Pancreas (tissue), 10 donors: ENCODE measurements at regions not wholly inside any gene's neighbourhood (a gene's known extent, or its start where the extent isn't known, plus 50 kb on each side); places are given as distances from the start of the nearest gene placed in this dataset.

ENCODE experiments used
- ATAC-seq, 4 donors: fragments of 200-7000 bp; cut with Tn5 transposase; one replicate each; pipeline versions ENCODE4 v1.8.0 to v1.9.1; 2020; ENCODE audit warnings: mild to moderate bottlenecking in 4 of 4, moderate library complexity in 4 of 4
- DNase-seq, 6 donors: peaks; one replicate each; pipeline ENCODE4 v3.0.0-alpha.2; 2020
- FAIRE-seq: peaks from 2 replicates; lab custom pipeline; 2012; peaks lifted over from hg19 to GRCh38; lab: Jason Lieb, UNC
- H3K27ac ChIP-seq, 4 donors: fragments of 200-600 bp; sonication (generic); 1 replicate in 3 of 4; 2 replicates in 1 of 4; pipeline versions ENCODE4 v1.5.0 to v1.8.0; 2020
- H3K27me3 ChIP-seq, 4 donors: fragments of 200-600 bp; one replicate each; pipeline ENCODE4 v1.8.0; 2021
- H3K36me3 ChIP-seq, 3 donors: fragments of 200-600 bp; sonication (generic) in 1 of 3; one replicate each; pipeline versions ENCODE4 v1.5.0 to v1.8.0; 2020 to 2021
- H3K4me1 ChIP-seq, 3 donors: fragments of 200-600 bp; one replicate each; pipeline ENCODE4 v1.8.0; 2021
- H3K4me3 ChIP-seq, 4 donors: fragments of 200-600 bp; sonication (generic) in 2 of 4; one replicate each; pipeline versions ENCODE4 v1.5.0 to v1.8.0; 2020 to 2021
- H3K9me3 ChIP-seq, 4 donors: fragments of 200-600 bp; one replicate each; pipeline ENCODE4 v1.8.0; 2021
- WGBS, 2 donors: extraction: QIAGEN DNeasy Blood & Tissue Kit; methylation state at CpG; one replicate each; pipeline ENCODE4 v1.1.7; 2013; 5-methylcytosine and 5-hydroxymethylcytosine counted together
- intact Hi-C, 3 donors: fragments of 100-400 bp; cut with DNase I; formaldehyde crosslinking; loops; one replicate each; pipeline versions ENCODE4 v1.11.1 to v1.14.2; 2022
- TF ChIP-seq, protein P1 (sequence below), 4 donors: fragments of 200-600 bp; sonication (generic) in 3 of 4; IDR thresholded peaks; one replicate each; pipeline versions ENCODE4 v1.5.0 to v1.8.0; 2021; ENCODE audit warnings: antibody characterized with exemption in 4 of 4
- donor health status: healthy with polysubstance abuse.
- donor health status: DM: no; HTN: no; CAD: no; lungs with moderate emphysema.
- donor health status: DM: no; HTN: no; CAD: no.
- donor health status: control.
- donor health status: control.
- donor health status: Bipolar disorder and iron deficiency.
- donor health status: DM: yes; HTN: yes; CAD: no.
- donor health status: DM: no; HTN: no; CAD: no.
- donor health status: DM: no; HTN: no; CAD: no.
- donor health status: DM: yes; HTN: yes; CAD: no.

DNA sequence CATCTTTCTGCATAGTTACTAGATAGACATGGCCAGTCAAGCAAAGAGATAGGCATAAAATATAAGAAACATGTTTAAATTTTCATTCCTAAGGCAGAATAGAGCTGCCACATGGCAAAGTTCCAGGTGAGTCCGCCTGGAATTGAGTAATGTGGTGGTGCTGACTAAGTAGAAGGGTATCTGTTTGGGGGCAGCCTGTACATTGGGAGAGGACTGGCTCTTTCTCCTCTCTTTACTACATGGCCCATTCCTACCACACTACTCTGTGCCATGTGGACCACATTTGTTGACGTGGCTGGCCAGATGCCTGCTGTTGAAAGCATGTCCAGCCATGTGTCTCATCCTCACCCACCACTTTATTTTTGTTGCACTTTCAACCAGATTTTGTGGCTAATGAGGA, 354.0 kb downstream of the ETNK1 start:
- TF ChIP-seq, protein P1, sequence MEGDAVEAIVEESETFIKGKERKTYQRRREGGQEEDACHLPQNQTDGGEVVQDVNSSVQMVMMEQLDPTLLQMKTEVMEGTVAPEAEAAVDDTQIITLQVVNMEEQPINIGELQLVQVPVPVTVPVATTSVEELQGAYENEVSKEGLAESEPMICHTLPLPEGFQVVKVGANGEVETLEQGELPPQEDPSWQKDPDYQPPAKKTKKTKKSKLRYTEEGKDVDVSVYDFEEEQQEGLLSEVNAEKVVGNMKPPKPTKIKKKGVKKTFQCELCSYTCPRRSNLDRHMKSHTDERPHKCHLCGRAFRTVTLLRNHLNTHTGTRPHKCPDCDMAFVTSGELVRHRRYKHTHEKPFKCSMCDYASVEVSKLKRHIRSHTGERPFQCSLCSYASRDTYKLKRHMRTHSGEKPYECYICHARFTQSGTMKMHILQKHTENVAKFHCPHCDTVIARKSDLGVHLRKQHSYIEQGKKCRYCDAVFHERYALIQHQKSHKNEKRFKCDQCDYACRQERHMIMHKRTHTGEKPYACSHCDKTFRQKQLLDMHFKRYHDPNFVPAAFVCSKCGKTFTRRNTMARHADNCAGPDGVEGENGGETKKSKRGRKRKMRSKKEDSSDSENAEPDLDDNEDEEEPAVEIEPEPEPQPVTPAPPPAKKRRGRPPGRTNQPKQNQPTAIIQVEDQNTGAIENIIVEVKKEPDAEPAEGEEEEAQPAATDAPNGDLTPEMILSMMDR (IDR thresholded peaks at IDR 0.05) = no peak
- DNase-seq (no peak), ATAC-seq (no peak), FAIRE-seq (no peak)
- peaks cover 0 to 3% (median 0%) of the 10 kb centered on the region in 4 donors for H3K9me3 ChIP-seq
- WGBS, 2 donors = 59 to 68% methylated on average over 2 of the region's 2 CpGs
- no peak overlapping the region for H3K4me3 ChIP-seq
- H3K4me1 ChIP-seq = no peaks in the 10 kb centered on the region
- no peak overlapping the region for H3K27ac ChIP-seq
- intact Hi-C loops = no loop called here
- no peaks in the 10 kb centered on the region for H3K36me3 ChIP-seq
- peaks cover 0 to 9% (median 0%) of the 10 kb centered on the region in 4 donors for H3K27me3 ChIP-seq

DNA sequence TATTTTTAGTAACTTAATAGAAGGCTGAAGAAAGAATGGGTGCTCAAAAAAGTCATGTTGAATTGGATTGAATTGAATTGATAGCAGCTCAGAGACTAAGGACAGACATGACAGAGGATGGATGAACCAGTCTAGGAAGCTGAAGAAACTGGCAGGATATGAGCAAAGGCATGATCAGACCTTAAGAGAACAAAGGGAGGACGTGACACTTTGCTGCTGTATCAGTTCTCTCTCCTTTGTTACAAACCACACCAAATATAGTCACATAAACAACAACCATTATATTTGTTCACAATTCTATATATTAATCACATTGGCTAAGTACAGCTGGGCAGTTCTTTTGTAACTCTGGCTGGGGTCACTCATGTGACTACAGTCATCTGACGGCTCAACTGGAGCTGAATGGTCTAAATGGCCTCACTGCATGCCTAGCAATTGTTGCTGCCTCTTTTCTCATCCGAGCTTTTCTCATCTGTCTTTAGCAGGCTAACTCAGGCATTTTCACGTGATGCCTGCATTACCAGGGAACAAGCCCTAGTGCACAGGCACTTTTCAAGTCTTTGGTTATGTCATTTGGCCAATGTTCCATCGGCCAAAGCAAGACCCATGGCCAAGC, 355.0 kb downstream of the ETNK1 start:
- Histone ChIP-seq H3K4me1 (no peaks in the 10 kb centered on the region), H3K27ac (no peak overlapping the region), H3K27me3 (peaks cover 0 to 9% (median 0%) of the 10 kb centered on the region in 4 donors), H3K4me3 (no peak overlapping the region), H3K36me3 (no peaks in the 10 kb centered on the region), H3K9me3 (peaks cover 0 to 3% (median 0%) of the 10 kb centered on the region in 4 donors)
- FAIRE-seq (no peak), DNase-seq (no peak), ATAC-seq (no peak)
- TF ChIP-seq, protein P1 (IDR thresholded peaks at IDR 0.05) = no peak
- intact Hi-C loops = no loop called here
- 56 to 67% methylated on average over 5 of the region's 5 CpGs for WGBS, 2 donors

DNA sequence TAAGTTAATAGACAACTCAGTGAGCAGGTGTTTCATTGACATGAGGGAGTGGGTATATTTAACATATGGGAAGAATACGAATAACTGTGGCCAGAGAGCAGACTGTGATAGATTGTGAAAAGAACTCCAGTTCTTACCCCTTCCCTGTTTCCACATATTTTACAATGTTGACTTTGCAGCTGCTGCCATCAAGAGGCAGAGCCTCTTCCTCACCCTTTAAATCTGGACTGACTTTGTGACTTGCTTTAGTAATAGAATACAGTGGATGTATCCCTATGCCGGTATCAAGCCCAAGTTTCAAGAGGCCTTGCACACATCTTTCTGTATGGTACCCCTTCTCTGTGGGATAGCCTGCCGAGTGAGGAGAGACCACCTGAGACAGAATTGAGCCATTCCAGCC, 356.7 kb downstream of the ETNK1 start:
- 50 to 58% methylated on average over 3 of the region's 3 CpGs for WGBS, 2 donors
- ATAC-seq = no peak
- intact Hi-C loops = no loop called here
- H3K36me3 ChIP-seq = no peaks in the 10 kb centered on the region
- FAIRE-seq = no peak
- no peak for DNase-seq
- H3K27ac ChIP-seq = no peak overlapping the region
- H3K27me3 ChIP-seq = peaks cover 0 to 9% (median 0%) of the 10 kb centered on the region in 4 donors
- H3K9me3 ChIP-seq = peaks cover 0 to 3% (median 0%) of the 10 kb centered on the region in 4 donors
- H3K4me3 ChIP-seq = no peak overlapping the region
- H3K4me1 ChIP-seq = no peaks in the 10 kb centered on the region
- TF ChIP-seq, protein P1 (IDR thresholded peaks at IDR 0.05) = no peak

DNA sequence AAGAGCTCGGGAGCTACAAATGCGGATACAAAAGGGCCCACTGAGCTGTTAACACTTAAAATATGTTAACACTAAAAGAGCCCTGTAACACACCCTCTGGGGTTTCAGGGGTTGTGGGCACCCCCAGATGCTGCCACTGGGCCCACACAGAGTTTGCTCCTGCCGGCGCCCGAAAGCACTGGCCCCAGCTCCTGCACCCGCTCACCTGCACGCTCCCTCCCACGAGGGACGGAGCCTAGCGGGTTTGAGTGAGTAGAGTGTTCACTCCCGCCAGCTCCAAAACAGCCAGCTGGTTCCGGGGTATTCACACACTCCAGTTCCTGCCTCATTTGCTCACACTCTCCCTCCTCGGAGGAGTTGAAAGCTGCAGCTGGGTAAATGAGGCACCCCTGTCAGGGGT, 357.7 kb downstream of the ETNK1 start:
- ATAC-seq = no peak
- intact Hi-C loops = no loop called here
- WGBS, 2 donors = 77 to 81% methylated on average over 13 of the region's 13 CpGs
- no peaks in the 10 kb centered on the region for H3K4me1 ChIP-seq
- no peak for FAIRE-seq
- TF ChIP-seq, protein P1 (IDR thresholded peaks at IDR 0.05) = no peak
- peaks cover 0 to 9% (median 0%) of the 10 kb centered on the region in 4 donors for H3K27me3 ChIP-seq
- no peaks in the 10 kb centered on the region for H3K36me3 ChIP-seq
- no peaks in the 10 kb centered on the region for H3K9me3 ChIP-seq
- no peak for DNase-seq
- H3K27ac ChIP-seq = no peak overlapping the region
- H3K4me3 ChIP-seq = no peak overlapping the region

DNA sequence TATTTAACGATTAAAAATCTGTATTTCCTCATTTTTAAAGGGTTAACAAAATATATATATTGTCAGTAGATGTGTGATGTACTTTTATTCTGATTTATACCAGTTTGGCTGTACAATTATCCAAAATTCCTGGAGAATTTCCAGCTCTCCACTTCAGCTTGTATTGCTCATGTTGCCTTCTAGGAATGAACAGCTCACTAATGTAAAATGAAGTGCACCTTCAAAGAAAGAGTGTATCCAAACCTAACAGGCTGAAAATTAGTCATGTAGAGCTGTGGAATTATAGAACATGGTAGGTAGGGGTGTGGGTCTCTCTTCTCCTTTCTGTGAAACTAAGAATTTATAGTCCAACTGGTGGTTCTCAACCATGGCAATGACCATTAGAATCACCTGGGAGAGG, 362.0 kb downstream of the ETNK1 start:
- Histone ChIP-seq H3K27ac (no peak overlapping the region), H3K27me3 (no peaks in the 10 kb centered on the region), H3K36me3 (no peaks in the 10 kb centered on the region), H3K4me3 (no peak overlapping the region), H3K4me1 (no peaks in the 10 kb centered on the region), H3K9me3 (no peaks in the 10 kb centered on the region)
- ATAC-seq (no peak), FAIRE-seq (no peak), DNase-seq (no peak)
- intact Hi-C loops = no loop called here
- TF ChIP-seq, protein P1 (IDR thresholded peaks at IDR 0.05) = no peak
- 44 to 56% methylated on average over 1 of the region's 1 CpG for WGBS, 2 donors
